Iris pigment epithelial cell (primary cell): ENCODE measurements at regions not wholly inside any gene's neighbourhood (a gene's known extent, or its start where the extent isn't known, plus 50 kb on each side); places are given as distances from the start of the nearest gene placed in this dataset.
A peak's percentile ranks its signal among the peaks of the same experiment; 100 is the strongest.

Experiments
- DNase-seq: peaks from one replicate; pipeline ENCODE4 v3.0.0-alpha.2; 2011; ENCODE audit warnings: low read depth

- DNase-seq = no peak
These were observed 429.6 kb upstream of the ZNF608 start for GRCh38 chr5:125176005-125176390.

GRCh38 chr5:125177340-125177739 lies 430.9 kb upstream of the ZNF608 start:
- DNase-seq = no peak

- no peak for DNase-seq
These were observed 433.2 kb upstream of the ZNF608 start for GRCh38 chr5:125179612-125180011.

GRCh38 chr5:125180231-125180829 lies 433.9 kb upstream of the ZNF608 start:
- DNase-seq = peak; percentile 42

- no peak for DNase-seq
These were observed 434.7 kb upstream of the ZNF608 start for GRCh38 chr5:125181159-125181558.

GRCh38 chr5:125181955-125182354 lies 435.5 kb upstream of the ZNF608 start:
- DNase-seq = no peak

GRCh38 chr5:125185740-125186139 lies 439.3 kb upstream of the ZNF608 start:
- DNase-seq = no peak

- no peak for DNase-seq
These were observed 440.5 kb upstream of the ZNF608 start for GRCh38 chr5:125186911-125187375.

- DNase-seq = peak; percentile 55
These were observed 443.1 kb upstream of the ZNF608 start for GRCh38 chr5:125189531-125189941.

GRCh38 chr5:125190232-125191087 lies 444.0 kb upstream of the ZNF608 start:
- peak; percentile 26 for DNase-seq

GRCh38 chr5:125194883-125195282 lies 448.4 kb upstream of the ZNF608 start:
- no peak for DNase-seq

- no peak for DNase-seq
These were observed 450.2 kb upstream of the ZNF608 start for GRCh38 chr5:125196481-125197111.

GRCh38 chr5:125197321-125197720 lies 450.9 kb upstream of the ZNF608 start:
- no peak for DNase-seq

GRCh38 chr5:125198270-125198974 lies 452.0 kb upstream of the ZNF608 start:
- peak; percentile 89 for DNase-seq

- DNase-seq = no peak
These were observed 452.9 kb upstream of the ZNF608 start for GRCh38 chr5:125199373-125199772.

- DNase-seq = no peak
These were observed 453.8 kb upstream of the ZNF608 start for GRCh38 chr5:125199968-125200865.

GRCh38 chr5:125200866-125201373 lies 454.5 kb upstream of the ZNF608 start:
- DNase-seq = no peak

GRCh38 chr5:125201446-125202052 lies 455.1 kb upstream of the ZNF608 start:
- no peak for DNase-seq

GRCh38 chr5:125202353-125202752 lies 455.9 kb upstream of the ZNF608 start:
- no peak for DNase-seq

GRCh38 chr5:125202871-125203438 lies 456.5 kb upstream of the ZNF608 start:
- DNase-seq = no peak
